Erythroblast (primary cell): ENCODE measurements at regions not wholly inside any gene's neighbourhood (a gene's known extent, or its start where the extent isn't known, plus 50 kb on each side); places are given as distances from the start of the nearest gene placed in this dataset.

Experiments used
- DNase-seq, 2 experiments: peaks; one replicate each; lab custom pipeline; 2025; lab: John Stamatoyannopoulos, UW
- GATA1 ChIP-seq: IDR thresholded peaks from 2 replicates; pipeline ENCODE4 v1.6.1; 2011; ENCODE audit warnings: low read depth, mild to moderate bottlenecking, control low read depth, low read length, moderate library complexity
- POLR2A ChIP-seq: IDR thresholded peaks from 2 replicates; pipeline ENCODE4 v1.6.1; 2011; ENCODE audit warnings: mild to moderate bottlenecking, low read length

- no peak for TF ChIP-seq GATA1
- TF ChIP-seq POLR2A, result no peak
Measured at GRCh38 chr3:94693997-94694640, 631.3 kb downstream of the NSUN3 start.

GRCh38 chr3:94694894-94695293 is 632.0 kb downstream of the NSUN3 start:
- TF ChIP-seq POLR2A (no peak), GATA1 (no peak)
- no peak for DNase-seq

More at GRCh38 chr3:94693997-94694640, 631.3 kb downstream of the NSUN3 start:
- no peak for DNase-seq

- DNase-seq, result no peak
- TF ChIP-seq POLR2A (no peak), GATA1 (no peak)
Measured at GRCh38 chr3:94704467-94704866, 641.6 kb downstream of the NSUN3 start.

- TF ChIP-seq GATA1, result no peak
- no peak for TF ChIP-seq POLR2A
- DNase-seq, result no peak
Measured at GRCh38 chr3:94709249-94709902, 646.5 kb downstream of the NSUN3 start.

- no peak for TF ChIP-seq GATA1
- no peak for TF ChIP-seq POLR2A
- DNase-seq, result no peak
Measured at GRCh38 chr3:94714194-94714593, 651.3 kb downstream of the NSUN3 start.

- TF ChIP-seq POLR2A, result no peak
- TF ChIP-seq GATA1, result no peak
Measured at GRCh38 chr3:94716326-94717018, 653.6 kb downstream of the NSUN3 start.

GRCh38 chr3:94734206-94734605 is 671.3 kb downstream of the NSUN3 start:
- TF ChIP-seq POLR2A (no peak), GATA1 (no peak)
- DNase-seq, result no peak

More at GRCh38 chr3:94716326-94717018, 653.6 kb downstream of the NSUN3 start:
- DNase-seq, result no peak

- TF ChIP-seq POLR2A (no peak), GATA1 (no peak)
- no peak for DNase-seq
Measured at GRCh38 chr3:94735354-94735753, 672.5 kb downstream of the NSUN3 start.

- no peak for TF ChIP-seq POLR2A
- no peak for TF ChIP-seq GATA1
- no peak for DNase-seq
Measured at GRCh38 chr3:94737116-94737515, 674.3 kb downstream of the NSUN3 start.

- DNase-seq, result no peak
- TF ChIP-seq GATA1, result no peak
- no peak for TF ChIP-seq POLR2A
Measured at GRCh38 chr3:94739420-94739819, 676.6 kb downstream of the NSUN3 start.

- DNase-seq, result no peak
Measured at GRCh38 chr3:94758751-94759150, 695.9 kb downstream of the NSUN3 start.

GRCh38 chr3:94772402-94772801 is 709.5 kb downstream of the NSUN3 start:
- TF ChIP-seq GATA1 (no peak), POLR2A (no peak)
- no peak for DNase-seq

More at GRCh38 chr3:94758751-94759150, 695.9 kb downstream of the NSUN3 start:
- TF ChIP-seq GATA1, result no peak

GRCh38 chr3:94775746-94776145 is 712.9 kb downstream of the NSUN3 start:
- TF ChIP-seq POLR2A (no peak), GATA1 (no peak)
- no peak for DNase-seq

GRCh38 chr3:94776401-94776915 is 713.6 kb downstream of the NSUN3 start:
- TF ChIP-seq POLR2A (no peak), GATA1 (no peak)
- DNase-seq, result no peak

- DNase-seq, result no peak
- TF ChIP-seq GATA1 (no peak), POLR2A (no peak)
Measured at GRCh38 chr3:94778289-94778688, 715.4 kb downstream of the NSUN3 start.
